GM23338 (cell line): ENCODE measurements at regions not wholly inside any gene's neighbourhood (a gene's known extent, or its start where the extent isn't known, plus 50 kb on each side); places are given as distances from the start of the nearest gene placed in this dataset.

Source experiments
- ATAC-seq: fragments of 200-7000 bp; cut with Tn5 transposase; 3 replicates; pipeline ENCODE4 v1.9.1; 2020
- DNase-seq: peaks from one replicate; pipeline ENCODE4 v3.0.0-alpha.2; 2015; ENCODE audit warnings: low spot score
- H2AFZ ChIP-seq: fragments of 200-600 bp; sonication (generic); 2 replicates; pipeline ENCODE4 v1.8.0; 2016; ENCODE audit warnings: antibody characterized with exemption, mild to moderate bottlenecking, moderate library complexity
- H3F3A ChIP-seq: fragments of 200-600 bp; sonication (generic); replicated peaks from 2 replicates; pipeline ENCODE4 v1.8.0; 2017; ENCODE audit warnings: antibody characterized with exemption, mixed run types, low read depth
- H3K27ac ChIP-seq: fragments of 200-600 bp; sonication (generic); 2 replicates; pipeline ENCODE4 v1.6.1; 2016; ENCODE audit warnings: low read depth
- H3K27me3 ChIP-seq: fragments of 200-600 bp; sonication (generic); 2 replicates; pipeline ENCODE4 v1.8.0; 2016; ENCODE audit warnings: mild to moderate bottlenecking, mixed run types, moderate library complexity; ENCODE audit not compliant: insufficient read depth
- H3K36me3 ChIP-seq: fragments of 200-600 bp; sonication (generic); 2 replicates; pipeline ENCODE4 v1.8.0; 2016; ENCODE audit warnings: mild to moderate bottlenecking; ENCODE audit not compliant: insufficient read depth
- H3K4me1 ChIP-seq: fragments of 200-600 bp; sonication (generic); 2 replicates; pipeline ENCODE4 v1.8.0; 2016; ENCODE audit warnings: mild to moderate bottlenecking, moderate library complexity; ENCODE audit not compliant: insufficient read depth
- H3K4me2 ChIP-seq: fragments of 200-600 bp; sonication (generic); 2 replicates; pipeline ENCODE4 v1.7.1; 2017; ENCODE audit warnings: mixed run types
- H3K4me3 ChIP-seq: fragments of 200-600 bp; sonication (generic); 2 replicates; pipeline ENCODE4 v1.6.1; 2016; ENCODE audit warnings: mixed run types
- H3K79me2 ChIP-seq: fragments of 200-600 bp; sonication (generic); replicated peaks from 2 replicates; pipeline ENCODE4 v1.8.0; 2017; ENCODE audit warnings: mild to moderate bottlenecking; ENCODE audit not compliant: insufficient read depth
- H3K9me2 ChIP-seq: fragments of 200-600 bp; sonication (generic); 2 replicates; pipeline ENCODE4 v1.8.0; 2017; ENCODE audit not compliant: insufficient read depth
- H4K20me1 ChIP-seq: fragments of 200-600 bp; sonication (generic); replicated peaks from 2 replicates; pipeline ENCODE4 v1.8.0; 2017; ENCODE audit warnings: mild to moderate bottlenecking; ENCODE audit not compliant: insufficient read depth
- H3K27ac Mint-ChIP-seq: 2 replicates; pipeline ENCODE4 v1.8.0; 2020; ENCODE audit warnings: inconsistent platforms, mild to moderate bottlenecking, moderate library complexity, mixed read lengths
- H3K27me3 Mint-ChIP-seq: 3 replicates; pipeline ENCODE4 v1.8.0; 2022; ENCODE audit warnings: low read depth, mild to moderate bottlenecking, moderate library complexity, mixed read lengths, inconsistent platforms; ENCODE audit not compliant: insufficient read depth, poor library complexity
- H3K36me3 Mint-ChIP-seq: 3 replicates; pipeline ENCODE4 v1.8.0; 2021; ENCODE audit warnings: low read depth, mild to moderate bottlenecking, inconsistent platforms, moderate library complexity, mixed read lengths
- H3K4me1 Mint-ChIP-seq: 3 replicates; pipeline ENCODE4 v1.8.0; 2020; ENCODE audit warnings: mild to moderate bottlenecking, inconsistent platforms, mixed read lengths
- H3K4me3 Mint-ChIP-seq: 3 replicates; pipeline ENCODE4 v1.8.0; 2021; ENCODE audit warnings: moderate library complexity, mild to moderate bottlenecking, inconsistent platforms, mixed read lengths
- H3K9me3 Mint-ChIP-seq: 3 replicates; pipeline ENCODE4 v1.8.0; 2020; ENCODE audit warnings: moderate library complexity, mild to moderate bottlenecking, inconsistent platforms, mixed read lengths
- CREB1 ChIP-seq: fragments of 250-450 bp; sonication (Bioruptor Pico); IDR thresholded peaks from 2 replicates; pipeline ENCODE4 v1.5.0; 2020; ENCODE audit warnings: low read depth, mild to moderate bottlenecking, moderate library complexity
- EZH2 ChIP-seq: fragments of 200-600 bp; sonication (generic); IDR thresholded peaks from one replicate; pipeline ENCODE4 v1.8.0; 2017; ENCODE audit warnings: antibody characterized with exemption, mild to moderate bottlenecking, low read depth; ENCODE audit not compliant: unreplicated experiment
- EZH2phosphoT487 ChIP-seq: fragments of 200-600 bp; sonication (generic); IDR thresholded peaks from one replicate; pipeline ENCODE4 v1.8.1; 2018; ENCODE audit warnings: antibody characterized with exemption; ENCODE audit not compliant: unreplicated experiment
- JUNB ChIP-seq: IDR thresholded peaks from one replicate; pipeline ENCODE4 v1.6.1; 2016; ENCODE audit warnings: antibody characterized with exemption; ENCODE audit not compliant: unreplicated experiment
- NANOG ChIP-seq: IDR thresholded peaks from 2 replicates; pipeline ENCODE4 v1.6.1; 2016; ENCODE audit warnings: antibody characterized with exemption, borderline replicate concordance
- ZNF114 ChIP-seq: fragments of 250-450 bp; sonication (Bioruptor Pico); IDR thresholded peaks from 2 replicates; pipeline ENCODE4 v1.5.0; 2020; ENCODE audit warnings: mild to moderate bottlenecking, moderate library complexity
- ZNF331 ChIP-seq: fragments of 250-450 bp; sonication (Bioruptor Pico); IDR thresholded peaks from 2 replicates; pipeline ENCODE4 v1.5.0; 2020; ENCODE audit warnings: low read depth, mild to moderate bottlenecking, moderate library complexity
- TF ChIP-seq, protein P1 (sequence below): IDR thresholded peaks from 2 replicates; pipeline ENCODE4 v1.6.1; 2016; ENCODE audit warnings: antibody characterized with exemption
- TF ChIP-seq, protein P2 (sequence below), 2 experiments: fragments of 200-600 bp in 1 of 2; sonication (generic) in 1 of 2; conservative IDR thresholded peaks; 2 replicates each; pipeline versions ENCODE4 v1.5.1 to v1.6.1; 2016 to 2017; ENCODE audit warnings: antibody characterized with exemption in 2 of 2, low read depth in 2 of 2, mild to moderate bottlenecking in 2 of 2, moderate library complexity in 1 of 2
- TF ChIP-seq, protein P3 (sequence below): IDR thresholded peaks from one replicate; pipeline ENCODE4 v1.6.1; 2018; ENCODE audit warnings: antibody characterized with exemption; ENCODE audit not compliant: unreplicated experiment

DNA sequence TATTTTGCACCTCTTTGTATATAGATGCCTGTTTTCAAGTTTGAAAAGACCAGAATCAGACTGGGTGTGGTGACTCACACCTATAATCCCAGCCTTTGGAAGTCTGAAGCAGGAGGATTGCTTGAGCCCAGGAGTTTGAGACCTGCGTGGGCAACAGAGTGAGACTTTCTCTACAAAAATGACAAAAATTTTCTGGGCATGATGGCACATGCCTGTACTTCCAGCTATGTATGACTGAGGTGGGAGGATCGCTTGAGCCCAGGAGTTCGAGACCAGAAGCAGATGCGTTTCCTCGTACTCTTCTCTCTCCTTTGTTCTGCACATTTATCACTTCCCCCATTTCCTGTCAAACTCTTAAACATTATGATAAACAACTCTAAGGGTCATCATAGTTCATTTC is 310.0 kb upstream of the SNX7 start:
- no peaks in the 10 kb centered on the region for H3F3A ChIP-seq
- no peak overlapping the region for H3K27ac Mint-ChIP-seq
- no peaks in the 10 kb centered on the region for H3K36me3 ChIP-seq

DNA sequence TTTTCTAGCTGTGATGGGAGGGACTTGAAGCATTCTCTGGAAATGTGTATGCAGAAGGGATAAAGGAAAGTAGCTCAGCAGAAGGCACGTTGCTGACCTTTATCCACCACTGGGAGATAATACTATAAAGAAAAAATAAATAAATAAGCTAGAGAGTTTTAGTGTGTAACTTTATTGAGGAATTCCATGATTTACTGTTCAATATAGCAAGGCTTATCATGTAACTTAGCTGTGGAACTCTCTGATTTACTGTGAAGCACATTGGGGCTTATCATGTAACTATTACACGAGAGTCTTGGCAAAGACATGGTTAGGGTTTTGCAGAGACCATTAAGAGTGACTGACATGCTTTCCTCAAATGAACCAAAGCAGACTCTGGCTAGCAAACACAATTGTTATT is 316.1 kb upstream of the SNX7 start:
- H3K4me1 Mint-ChIP-seq = peaks cover 8% of the 10 kb centered on the region
- DNase-seq (no peak), ATAC-seq (no peak)
- H3K9me2 ChIP-seq = no peaks in the 10 kb centered on the region
- no peaks in the 10 kb centered on the region for H3K9me3 Mint-ChIP-seq
- H3K36me3 Mint-ChIP-seq = no peaks in the 10 kb centered on the region
- H3K27me3 ChIP-seq = no peaks in the 10 kb centered on the region
- no peak overlapping the region for H3K27ac Mint-ChIP-seq
- no peaks in the 10 kb centered on the region for H3F3A ChIP-seq
- H3K4me1 ChIP-seq = peaks cover 7% of the 10 kb centered on the region; the same call in 1 of the 2 replicates
- H3K27me3 Mint-ChIP-seq = no peaks in the 10 kb centered on the region
- H3K4me3 Mint-ChIP-seq = no peak overlapping the region
- no peaks in the 10 kb centered on the region for H4K20me1 ChIP-seq
- H3K4me3 ChIP-seq = no peak overlapping the region
- no peak overlapping the region for H3K27ac ChIP-seq
- no peak overlapping the region for H3K4me2 ChIP-seq
- H2AFZ ChIP-seq = no peak overlapping the region
- no peaks in the 10 kb centered on the region for H3K36me3 ChIP-seq
- no peaks in the 10 kb centered on the region for H3K79me2 ChIP-seq
- TF ChIP-seq ZNF331 (CRISPR knock-in tag) (no peak), JUNB (no peak), ZNF114 (no peak), EZH2 (no peak), CREB1 (no peak), NANOG (no peak)
- TF ChIP-seq, protein P1, sequence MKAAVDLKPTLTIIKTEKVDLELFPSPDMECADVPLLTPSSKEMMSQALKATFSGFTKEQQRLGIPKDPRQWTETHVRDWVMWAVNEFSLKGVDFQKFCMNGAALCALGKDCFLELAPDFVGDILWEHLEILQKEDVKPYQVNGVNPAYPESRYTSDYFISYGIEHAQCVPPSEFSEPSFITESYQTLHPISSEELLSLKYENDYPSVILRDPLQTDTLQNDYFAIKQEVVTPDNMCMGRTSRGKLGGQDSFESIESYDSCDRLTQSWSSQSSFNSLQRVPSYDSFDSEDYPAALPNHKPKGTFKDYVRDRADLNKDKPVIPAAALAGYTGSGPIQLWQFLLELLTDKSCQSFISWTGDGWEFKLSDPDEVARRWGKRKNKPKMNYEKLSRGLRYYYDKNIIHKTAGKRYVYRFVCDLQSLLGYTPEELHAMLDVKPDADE = no peak

More for the DNA sequence above, 310.0 kb upstream of the SNX7 start:
- H3K27me3 ChIP-seq = no peaks in the 10 kb centered on the region
- H3K4me1 Mint-ChIP-seq = no peaks in the 10 kb centered on the region
- no peaks in the 10 kb centered on the region for H3K79me2 ChIP-seq
- no peak overlapping the region for H3K27ac ChIP-seq
- no peak for DNase-seq
- no peak overlapping the region for H2AFZ ChIP-seq
- TF ChIP-seq, protein P2, sequence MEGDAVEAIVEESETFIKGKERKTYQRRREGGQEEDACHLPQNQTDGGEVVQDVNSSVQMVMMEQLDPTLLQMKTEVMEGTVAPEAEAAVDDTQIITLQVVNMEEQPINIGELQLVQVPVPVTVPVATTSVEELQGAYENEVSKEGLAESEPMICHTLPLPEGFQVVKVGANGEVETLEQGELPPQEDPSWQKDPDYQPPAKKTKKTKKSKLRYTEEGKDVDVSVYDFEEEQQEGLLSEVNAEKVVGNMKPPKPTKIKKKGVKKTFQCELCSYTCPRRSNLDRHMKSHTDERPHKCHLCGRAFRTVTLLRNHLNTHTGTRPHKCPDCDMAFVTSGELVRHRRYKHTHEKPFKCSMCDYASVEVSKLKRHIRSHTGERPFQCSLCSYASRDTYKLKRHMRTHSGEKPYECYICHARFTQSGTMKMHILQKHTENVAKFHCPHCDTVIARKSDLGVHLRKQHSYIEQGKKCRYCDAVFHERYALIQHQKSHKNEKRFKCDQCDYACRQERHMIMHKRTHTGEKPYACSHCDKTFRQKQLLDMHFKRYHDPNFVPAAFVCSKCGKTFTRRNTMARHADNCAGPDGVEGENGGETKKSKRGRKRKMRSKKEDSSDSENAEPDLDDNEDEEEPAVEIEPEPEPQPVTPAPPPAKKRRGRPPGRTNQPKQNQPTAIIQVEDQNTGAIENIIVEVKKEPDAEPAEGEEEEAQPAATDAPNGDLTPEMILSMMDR (conservative IDR thresholded peaks at IDR 0.05; ENCODE audit: low read depth in 2 of 2) = no peak
- TF ChIP-seq EZH2 = no peak
- TF ChIP-seq ZNF114 = no peak
- TF ChIP-seq EZH2phosphoT487 = no peak
- TF ChIP-seq, protein P3, sequence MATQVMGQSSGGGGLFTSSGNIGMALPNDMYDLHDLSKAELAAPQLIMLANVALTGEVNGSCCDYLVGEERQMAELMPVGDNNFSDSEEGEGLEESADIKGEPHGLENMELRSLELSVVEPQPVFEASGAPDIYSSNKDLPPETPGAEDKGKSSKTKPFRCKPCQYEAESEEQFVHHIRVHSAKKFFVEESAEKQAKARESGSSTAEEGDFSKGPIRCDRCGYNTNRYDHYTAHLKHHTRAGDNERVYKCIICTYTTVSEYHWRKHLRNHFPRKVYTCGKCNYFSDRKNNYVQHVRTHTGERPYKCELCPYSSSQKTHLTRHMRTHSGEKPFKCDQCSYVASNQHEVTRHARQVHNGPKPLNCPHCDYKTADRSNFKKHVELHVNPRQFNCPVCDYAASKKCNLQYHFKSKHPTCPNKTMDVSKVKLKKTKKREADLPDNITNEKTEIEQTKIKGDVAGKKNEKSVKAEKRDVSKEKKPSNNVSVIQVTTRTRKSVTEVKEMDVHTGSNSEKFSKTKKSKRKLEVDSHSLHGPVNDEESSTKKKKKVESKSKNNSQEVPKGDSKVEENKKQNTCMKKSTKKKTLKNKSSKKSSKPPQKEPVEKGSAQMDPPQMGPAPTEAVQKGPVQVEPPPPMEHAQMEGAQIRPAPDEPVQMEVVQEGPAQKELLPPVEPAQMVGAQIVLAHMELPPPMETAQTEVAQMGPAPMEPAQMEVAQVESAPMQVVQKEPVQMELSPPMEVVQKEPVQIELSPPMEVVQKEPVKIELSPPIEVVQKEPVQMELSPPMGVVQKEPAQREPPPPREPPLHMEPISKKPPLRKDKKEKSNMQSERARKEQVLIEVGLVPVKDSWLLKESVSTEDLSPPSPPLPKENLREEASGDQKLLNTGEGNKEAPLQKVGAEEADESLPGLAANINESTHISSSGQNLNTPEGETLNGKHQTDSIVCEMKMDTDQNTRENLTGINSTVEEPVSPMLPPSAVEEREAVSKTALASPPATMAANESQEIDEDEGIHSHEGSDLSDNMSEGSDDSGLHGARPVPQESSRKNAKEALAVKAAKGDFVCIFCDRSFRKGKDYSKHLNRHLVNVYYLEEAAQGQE = no peak
- TF ChIP-seq CREB1 = no peak
- TF ChIP-seq ZNF331 (CRISPR knock-in tag) = no peak
- TF ChIP-seq, protein P1 = no peak
- H3K4me3 Mint-ChIP-seq = no peak overlapping the region
- no peak overlapping the region for H3K4me3 ChIP-seq
- no peaks in the 10 kb centered on the region for H3K27me3 Mint-ChIP-seq
- no peaks in the 10 kb centered on the region for H3K4me1 ChIP-seq
- no peaks in the 10 kb centered on the region for H3K9me2 ChIP-seq
- H4K20me1 ChIP-seq = no peaks in the 10 kb centered on the region
- H3K4me2 ChIP-seq = no peak overlapping the region
- no peaks in the 10 kb centered on the region for H3K36me3 Mint-ChIP-seq
- ATAC-seq = no peak
- H3K9me3 Mint-ChIP-seq = no peaks in the 10 kb centered on the region
